Kidney tubule cell (primary cell): ENCODE measurements at regions not wholly inside any gene's neighbourhood (a gene's known extent, or its start where the extent isn't known, plus 50 kb on each side); places are given as distances from the start of the nearest gene placed in this dataset.

Experiments
- DNase-seq: peaks from one replicate; pipeline ENCODE4 v3.0.0-alpha.2; 2018; ENCODE audit warnings: low spot score

DNA sequence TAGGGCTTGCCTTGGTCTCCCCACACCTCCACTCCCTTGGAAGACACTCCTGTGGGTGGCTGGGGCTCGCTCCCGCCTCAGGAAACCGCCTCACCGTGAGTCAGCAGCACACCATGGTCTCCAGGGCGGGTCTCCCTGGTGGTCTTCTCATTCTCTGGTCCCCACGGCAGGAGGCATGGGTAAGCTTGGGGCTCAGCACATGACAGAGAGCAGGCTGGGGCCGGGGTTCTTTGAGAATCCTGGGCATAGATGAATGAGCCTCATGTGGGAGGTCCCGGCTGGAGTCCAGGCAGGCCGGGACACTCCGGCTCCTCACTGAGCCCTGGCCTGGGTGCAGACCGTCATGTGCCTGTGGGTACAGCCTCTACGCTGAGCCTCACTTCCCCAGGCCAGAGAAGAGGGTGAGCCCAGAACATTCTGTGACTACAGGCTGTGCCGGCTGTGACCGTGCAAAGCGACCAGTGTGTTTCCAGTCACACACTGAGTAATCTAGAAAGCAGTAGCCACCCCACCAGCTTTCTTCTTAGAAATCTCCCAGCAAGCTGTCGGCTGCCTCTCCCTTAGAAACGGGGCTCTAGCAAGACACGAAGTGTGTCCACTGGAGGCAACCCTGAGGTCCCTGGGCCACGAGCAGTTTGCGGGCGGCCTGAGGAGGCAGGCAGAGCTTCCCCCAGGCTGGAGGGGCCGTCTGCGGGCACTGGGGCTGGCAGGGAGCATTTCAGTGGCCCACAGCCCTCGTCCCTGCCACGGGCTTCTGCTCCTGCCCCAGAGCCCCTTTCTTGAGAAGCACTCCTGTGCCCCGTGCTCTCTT lies 93.1 kb downstream of the RHOB start:
- DNase-seq = no peak

- DNase-seq = no peak
These were observed 93.9 kb downstream of the RHOB start for GRCh38 chr2:20540587-20541293.

GRCh38 chr2:20541294-20541640 lies 94.4 kb downstream of the RHOB start:
- DNase-seq = no peak

- DNase-seq = no peak
These were observed 94.8 kb downstream of the RHOB start for GRCh38 chr2:20541651-20542050.

DNA sequence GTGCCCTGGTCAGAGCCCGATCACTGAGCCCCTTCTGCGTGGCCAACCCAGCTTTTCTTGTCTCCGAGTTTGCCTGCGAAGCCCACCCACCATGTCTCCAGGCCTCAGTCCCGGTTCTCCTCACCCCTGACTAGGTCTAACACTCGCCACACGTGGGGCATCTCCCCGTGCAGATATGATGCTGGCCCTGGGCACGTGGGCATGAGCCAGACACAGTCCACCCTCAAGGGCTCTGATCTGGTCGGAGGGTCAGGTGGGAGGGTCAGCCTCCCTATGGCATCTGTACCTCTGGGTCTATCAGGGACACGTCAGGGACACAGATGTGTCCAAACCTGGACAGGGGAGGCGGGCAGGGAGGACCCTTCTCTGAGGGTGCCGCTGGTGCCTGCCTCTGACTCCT lies 95.4 kb downstream of the RHOB start:
- DNase-seq = no peak

DNA sequence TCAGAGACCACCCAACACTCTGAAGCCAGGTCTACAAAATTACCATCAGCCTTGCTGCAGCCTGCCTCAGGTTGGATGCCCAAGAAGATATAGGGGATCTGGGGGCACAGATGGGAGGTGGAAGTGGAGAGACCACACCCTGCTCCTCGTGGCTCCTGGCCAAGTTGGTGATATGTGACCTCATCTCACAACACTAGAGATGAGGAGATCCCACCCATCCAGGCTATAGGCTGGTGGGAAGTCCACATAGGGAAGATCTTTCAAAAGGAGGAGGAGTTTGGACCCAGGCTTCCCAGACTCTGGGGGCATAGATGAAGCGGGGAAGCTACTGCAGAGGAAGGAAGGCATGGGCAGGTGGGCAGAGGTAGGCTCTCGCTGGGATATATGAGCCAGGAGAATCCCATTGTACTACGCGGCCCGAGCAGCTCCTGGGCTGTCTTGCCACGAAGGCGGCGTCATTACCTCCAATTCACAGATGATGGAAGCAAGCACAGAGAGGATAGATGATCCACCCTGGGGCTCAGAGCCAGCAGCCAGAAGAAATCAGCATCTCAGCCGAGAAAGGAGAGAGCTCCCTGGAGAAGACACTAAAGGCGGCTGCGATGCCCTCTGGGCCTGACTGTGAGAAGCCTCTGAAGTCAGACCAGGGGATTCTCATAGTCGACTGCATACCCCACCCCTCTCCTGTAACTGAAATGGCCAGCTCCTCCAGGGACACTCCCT lies 96.0 kb downstream of the RHOB start:
- no peak for DNase-seq

DNA sequence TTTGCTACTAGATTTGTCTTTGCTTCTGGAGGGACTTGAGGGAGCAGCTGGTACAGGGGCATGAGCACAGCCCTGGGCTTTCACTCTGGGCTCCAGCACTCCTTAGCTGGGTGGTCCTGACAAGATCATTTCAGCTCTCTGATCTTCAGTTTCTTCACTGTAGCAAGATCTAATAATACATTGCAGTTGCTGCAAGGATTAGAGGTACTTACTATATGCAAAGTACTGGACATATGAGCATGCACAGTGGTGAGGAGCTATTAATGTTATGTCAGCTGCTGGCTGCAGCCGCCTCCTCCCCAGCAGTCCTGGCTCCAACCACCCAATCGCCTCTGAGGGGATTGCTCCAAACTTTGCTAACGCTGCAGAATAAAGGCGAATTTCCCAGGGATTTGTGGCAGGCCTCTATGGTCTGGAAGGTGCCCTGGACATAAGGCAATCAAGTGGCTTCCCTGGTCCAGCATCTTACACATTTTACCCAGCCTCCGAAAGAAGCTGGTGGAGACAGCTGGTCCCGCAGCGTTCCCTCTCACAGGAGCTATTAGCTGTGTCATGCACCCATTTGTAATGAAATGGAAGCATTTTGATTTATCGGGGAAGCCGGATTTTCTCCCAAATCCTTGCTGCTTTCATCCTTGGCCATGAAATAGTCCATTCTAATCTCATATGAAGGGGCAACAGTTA lies 96.7 kb downstream of the RHOB start:
- no peak for DNase-seq

GRCh38 chr2:20544153-20544747 lies 97.4 kb downstream of the RHOB start:
- no peak for DNase-seq

GRCh38 chr2:20549144-20549543 lies 101.8 kb downstream of the HS1BP3 start:
- no peak for DNase-seq

- DNase-seq = no peak
These were observed 101.1 kb downstream of the HS1BP3 start for GRCh38 chr2:20549691-20550348.

DNA sequence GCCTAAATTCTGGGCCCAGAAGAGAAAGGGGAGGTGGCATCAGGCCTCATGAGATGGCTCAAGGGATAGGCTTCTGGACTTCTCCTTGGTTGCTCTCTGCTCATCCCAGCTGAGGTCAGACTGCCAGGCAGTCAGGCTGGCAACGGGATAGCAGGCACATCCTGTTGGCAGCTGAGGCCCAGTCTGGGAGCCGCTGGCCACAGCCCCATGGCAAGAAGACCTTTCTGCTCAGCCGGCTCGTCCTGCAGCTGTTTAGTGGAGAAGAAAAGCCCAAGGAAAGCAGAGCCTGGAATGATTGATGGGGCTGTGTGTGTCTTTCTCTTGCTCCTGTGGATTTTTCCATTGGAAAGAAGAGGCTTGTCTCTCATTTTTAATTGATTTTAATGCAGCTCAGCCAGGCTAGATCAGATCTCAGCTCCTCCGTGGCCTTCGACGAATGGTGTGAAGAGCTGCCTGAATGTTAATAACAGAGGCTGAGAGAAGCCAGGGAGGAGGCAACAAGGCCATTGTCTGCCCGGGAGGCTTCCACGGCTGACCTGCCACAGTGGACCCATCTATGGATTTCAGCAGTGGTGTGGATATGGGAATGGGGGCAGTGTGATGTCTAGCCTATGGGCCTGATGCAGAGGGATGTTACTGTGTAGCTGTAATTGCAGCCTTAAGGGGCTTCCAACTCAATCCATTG lies 99.5 kb downstream of the HS1BP3 start:
- DNase-seq = peak; percentile 22

- DNase-seq = no peak
These were observed 99.0 kb downstream of the HS1BP3 start for GRCh38 chr2:20551945-20552328.

DNA sequence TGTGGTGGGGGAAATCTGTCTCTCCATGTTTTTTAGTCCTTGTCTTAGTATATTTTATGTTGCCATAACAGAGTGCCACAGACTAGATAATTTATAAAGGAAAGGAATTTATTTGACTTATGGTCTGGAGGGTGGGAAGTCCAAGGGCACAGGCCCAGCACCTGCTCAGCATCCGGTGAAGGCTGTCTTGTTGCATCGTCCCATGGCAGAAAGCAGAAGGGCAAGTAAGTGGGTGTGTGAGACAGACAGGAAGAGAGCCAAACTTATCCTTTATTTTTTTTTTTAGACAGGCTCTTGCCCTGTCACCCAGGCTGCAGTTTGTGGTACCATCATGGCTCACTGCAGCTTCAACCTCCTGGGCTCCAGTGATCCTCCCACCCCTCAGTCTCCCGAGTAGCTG lies 98.1 kb downstream of the HS1BP3 start:
- no peak for DNase-seq

- DNase-seq = no peak
These were observed 97.3 kb downstream of the HS1BP3 start for GRCh38 chr2:20553580-20553979.

GRCh38 chr2:20555954-20556353 lies 94.9 kb downstream of the HS1BP3 start:
- no peak for DNase-seq

GRCh38 chr2:20556756-20557155 lies 94.1 kb downstream of the HS1BP3 start:
- DNase-seq = no peak

DNA sequence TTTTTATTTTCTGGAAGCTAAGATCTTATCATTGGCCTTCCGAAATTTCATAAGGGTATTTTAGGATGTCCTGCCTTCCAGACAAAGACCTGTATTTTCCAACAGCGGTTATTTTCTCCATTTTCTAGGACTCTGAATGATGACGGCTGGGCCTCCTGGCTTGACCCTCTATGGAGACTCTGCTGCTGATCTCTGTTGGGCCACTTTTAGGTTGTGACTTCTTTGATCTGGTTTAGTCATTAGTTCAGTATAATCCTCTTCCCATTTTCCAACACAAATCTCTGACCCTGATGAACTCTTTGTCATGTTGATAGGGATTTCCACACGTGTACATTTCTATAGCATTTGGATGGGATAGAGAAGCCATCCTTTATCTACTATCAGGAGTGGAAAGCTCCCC lies 93.7 kb downstream of the HS1BP3 start:
- no peak for DNase-seq

- no peak for DNase-seq
These were observed 93.3 kb downstream of the HS1BP3 start for GRCh38 chr2:20557635-20558034.

GRCh38 chr2:20558391-20559150 lies 92.3 kb downstream of the HS1BP3 start:
- no peak for DNase-seq

- no peak for DNase-seq
These were observed 91.6 kb downstream of the HS1BP3 start for GRCh38 chr2:20559277-20559676.
